Stimulated activated CD8-positive, alpha-beta memory T cell treated with anti-CD3 and anti-CD28 coated beads, Interleukin-15, amount 100 ng/mL, for 4 hours (primary cell): ENCODE measurements at regions not wholly inside any gene's neighbourhood (a gene's known extent, or its start where the extent isn't known, plus 50 kb on each side); places are given as distances from the start of the nearest gene placed in this dataset.

ENCODE experiments used
- DNase-seq, 2 donors: peaks; one replicate each; pipeline ENCODE4 v3.0.0-alpha.2; 2020; ENCODE audit warnings: low read depth in 2 of 2

DNA sequence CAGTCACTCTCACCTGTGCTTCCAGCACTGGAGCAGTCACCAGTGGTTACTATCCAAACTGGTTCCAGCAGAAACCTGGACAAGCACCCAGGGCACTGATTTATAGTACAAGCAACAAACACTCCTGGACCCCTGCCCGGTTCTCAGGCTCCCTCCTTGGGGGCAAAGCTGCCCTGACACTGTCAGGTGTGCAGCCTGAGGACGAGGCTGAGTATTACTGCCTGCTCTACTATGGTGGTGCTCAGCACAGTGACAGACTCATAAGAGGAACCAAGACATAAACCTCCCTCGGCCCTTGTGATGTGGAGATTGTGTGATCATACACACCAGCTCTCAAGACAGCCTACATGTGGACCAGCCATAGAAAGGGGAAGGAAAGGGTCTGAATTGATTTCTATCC, 113.3 kb downstream of the ZNF280B start:
- DNase-seq: no peak

DNA sequence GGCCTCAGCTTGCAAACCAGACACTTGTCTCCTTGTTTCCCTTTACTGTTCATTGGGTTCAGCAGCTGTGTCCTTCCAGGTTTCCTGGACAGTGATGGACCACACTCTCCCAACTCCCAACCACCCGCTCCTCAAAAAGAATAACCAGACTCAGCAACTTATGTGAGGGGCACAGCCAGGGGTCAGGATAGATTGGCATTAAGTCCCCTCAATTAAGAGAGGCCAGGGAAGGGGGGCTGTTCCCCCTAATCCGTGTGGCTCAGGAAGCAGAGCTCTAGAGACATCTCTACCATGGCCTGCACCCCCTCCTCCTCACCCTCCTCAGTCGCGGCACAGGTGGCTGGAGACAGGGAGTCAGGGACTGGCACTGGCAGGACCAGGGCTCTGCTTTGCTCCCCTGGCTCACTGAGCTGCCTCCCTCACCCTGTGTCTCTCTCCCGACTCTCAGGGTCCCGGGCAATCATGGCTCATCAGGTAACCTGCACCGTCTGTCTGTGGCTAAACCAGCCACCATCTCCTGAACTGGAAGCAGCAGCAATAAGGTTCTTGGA, 111.7 kb downstream of the ZNF280B start:
- DNase-seq: no peak

DNA sequence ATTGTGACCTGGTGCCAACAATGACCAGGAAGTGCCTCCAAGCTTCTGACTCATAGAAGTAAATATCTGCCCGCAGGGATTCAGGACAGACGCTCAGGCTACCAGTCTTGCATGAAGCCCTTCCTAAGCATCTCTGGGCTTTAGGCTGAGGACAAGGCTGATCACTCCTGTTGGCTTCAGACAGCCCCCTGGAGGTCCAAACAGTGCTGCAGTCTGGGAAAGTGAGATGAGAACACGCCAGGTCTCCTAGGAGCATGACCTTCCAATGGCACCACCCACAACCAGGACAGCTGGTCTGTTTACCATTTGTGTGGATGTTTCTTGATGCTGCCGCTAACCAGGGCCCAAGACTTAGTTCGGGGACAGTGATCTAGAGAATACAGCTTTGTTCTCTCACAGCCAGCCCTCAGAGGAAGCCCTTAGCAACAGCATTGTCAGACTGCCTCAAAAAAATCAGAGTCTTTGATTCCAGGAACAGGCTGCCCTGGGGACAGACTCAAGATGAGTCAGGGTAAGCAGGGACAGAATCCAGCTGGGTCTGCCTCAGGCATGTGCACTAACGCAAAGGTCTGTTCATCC, 111.2 kb downstream of the ZNF280B start:
- DNase-seq: no peak

DNA sequence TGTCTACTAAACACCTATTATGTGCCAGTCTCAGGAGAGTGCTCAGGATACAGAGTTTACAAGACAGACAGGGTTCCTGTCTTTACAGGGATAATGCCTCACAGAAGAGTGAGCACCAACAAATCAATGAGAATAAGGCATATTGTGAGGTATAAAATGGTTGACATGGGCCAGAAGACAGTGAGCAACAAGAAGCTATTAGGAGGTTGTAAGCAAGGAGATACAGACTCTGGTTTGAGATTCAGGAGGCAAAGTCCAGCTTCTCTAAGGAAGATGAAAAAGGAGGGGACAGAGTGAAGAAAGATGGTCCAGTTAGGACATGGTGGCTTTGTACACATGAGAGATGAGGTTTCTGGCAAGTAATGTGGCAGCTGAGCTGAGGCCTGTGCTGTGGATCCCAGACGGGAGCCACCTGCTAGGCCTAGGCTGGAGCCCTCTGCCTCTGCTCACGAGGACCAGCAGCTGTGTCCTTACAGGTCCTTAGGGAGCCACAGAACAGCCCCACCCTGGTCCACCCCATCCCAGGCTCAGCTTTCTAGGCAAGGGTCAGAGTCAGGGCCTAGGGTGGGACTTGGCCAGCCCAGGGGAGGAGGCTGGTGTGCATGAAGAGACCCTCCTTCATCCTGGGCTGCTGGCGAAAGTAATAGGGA, 110.5 kb downstream of the ZNF280B start:
- DNase-seq: no peak

DNA sequence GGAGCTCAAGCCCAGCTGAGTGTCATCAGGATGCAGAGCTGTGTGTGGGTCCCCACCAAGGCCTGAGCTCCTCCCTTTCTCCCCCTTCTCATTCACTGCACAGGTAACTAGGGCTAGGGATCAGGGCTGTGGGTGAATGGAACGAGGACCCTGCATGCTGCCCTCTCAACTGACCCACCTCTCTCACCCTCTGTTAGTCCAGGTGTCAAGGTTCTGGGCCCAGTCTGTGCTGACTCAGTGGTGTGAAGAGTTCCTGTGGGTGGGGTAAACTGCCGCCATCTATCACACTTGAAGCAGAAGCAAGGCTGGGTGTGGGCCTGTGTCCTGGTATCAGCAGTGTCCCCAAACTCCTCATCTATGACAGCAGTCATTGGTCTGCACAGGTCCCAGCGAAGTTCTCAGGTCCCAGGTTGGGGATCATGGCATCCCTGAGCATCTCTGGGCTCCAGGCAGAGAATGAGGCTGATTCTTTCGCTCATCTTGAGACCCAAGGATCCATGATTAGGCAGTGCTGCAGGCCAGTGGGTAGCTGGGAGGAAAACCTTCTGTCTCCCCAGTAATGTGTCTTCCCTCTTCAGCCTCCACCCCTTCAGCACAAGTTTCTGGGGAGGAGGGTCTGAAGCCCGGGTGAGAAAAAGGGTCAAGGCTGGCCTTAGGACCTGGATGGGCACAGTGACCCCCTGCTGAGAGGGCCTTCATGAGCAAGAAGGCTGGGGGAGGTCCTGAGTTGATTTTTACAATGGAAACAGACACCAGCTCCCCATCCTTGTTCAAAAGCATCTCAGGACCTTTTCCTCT, 109.8 kb downstream of the ZNF280B start:
- DNase-seq: no peak

DNA sequence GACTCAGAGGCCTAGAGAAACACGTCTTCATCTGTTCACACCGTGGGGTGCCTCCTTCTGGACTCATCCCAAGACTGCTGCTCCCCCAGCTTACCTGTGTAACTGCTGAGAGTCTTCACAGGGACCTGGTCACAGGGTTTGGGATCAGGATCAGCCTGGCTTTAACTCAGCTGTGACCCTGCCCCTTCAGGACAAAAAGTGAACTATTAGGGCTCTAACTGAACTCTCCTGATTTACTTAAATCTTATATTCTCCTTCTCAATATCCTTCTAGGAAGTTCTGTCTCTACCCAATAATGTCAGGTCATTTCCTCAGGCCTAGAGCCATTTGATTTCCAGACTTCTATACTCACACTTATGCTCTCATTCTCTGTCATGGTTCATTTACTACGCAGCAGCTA, 108.4 kb downstream of the ZNF280B start:
- DNase-seq: no peak

DNA sequence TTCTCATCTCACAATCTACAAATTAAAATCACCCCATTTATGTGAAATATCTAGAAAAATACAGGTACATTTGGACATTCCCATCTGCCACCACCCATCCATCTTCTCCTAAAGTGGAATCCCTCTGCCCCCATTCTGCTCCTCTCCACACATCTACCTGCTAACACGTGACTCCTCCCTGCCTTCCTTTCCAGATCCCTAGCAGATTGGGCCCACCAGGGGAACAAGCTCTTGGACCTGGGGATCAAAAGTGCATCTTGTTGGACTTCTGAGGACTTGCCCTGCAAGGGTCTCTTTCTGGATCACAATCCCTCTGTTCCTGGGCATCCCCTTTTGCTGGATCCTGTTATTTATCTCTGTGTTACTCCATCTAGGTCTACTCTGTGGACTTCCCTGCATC, 107.6 kb downstream of the ZNF280B start:
- DNase-seq: no peak

DNA sequence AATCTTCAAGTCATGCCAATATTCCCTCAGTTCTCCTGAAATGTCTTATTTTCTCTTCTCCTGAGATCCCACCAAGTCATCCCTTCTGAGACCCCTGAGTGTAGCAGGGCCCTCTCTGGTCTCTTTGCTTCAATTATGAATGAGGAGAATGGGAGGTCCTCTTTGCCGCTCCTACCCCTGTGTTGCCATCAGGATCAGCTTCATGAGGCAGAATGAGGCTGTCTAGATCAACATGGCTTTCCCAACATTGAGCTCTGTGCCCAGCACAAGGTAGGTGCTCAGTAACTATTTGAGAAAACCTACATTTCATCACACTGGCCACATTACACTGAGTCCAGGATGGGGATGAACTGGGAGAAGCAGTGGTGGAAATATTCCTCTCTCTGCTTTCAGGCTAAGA, 107.2 kb downstream of the ZNF280B start:
- no peak for DNase-seq

DNA sequence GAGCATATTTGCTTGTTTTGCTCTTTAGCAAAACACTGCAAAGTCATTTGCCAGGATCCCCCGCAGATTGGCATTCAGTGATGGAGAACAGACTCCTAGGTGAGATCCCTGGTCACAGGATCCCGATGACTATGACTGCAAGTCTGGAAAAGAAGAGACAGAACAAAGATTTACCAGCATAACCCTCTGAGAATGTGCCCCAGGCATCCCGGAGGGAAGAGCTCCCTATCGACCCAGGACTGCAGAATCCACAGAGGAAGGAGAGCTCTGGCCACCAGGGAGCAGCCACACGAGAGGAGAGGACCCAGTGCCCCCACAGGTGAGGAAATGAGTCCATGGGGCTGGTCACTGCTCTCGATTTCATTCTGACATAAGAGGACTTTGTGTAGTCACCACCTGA, 105.2 kb downstream of the ZNF280B start:
- no peak for DNase-seq

DNA sequence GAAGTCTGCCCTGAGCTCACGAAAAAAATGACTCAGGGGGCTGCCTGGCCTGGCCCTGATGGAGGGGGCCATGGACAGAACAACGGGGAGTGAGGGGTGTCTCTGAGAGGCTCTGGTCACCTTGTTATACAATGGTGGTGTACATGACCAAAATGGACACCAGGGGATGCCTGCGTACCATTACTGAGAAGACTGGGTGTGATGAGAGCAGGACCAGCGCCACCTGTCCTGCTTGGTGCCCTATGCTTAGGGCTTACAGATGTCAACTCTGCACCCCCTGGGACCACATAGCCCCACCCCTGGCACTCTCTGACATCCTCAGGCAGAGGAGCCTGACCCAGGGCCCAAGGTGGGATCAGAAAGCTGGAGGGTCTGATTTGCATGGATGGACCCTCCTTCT, 104.8 kb downstream of the ZNF280B start:
- DNase-seq: no peak

DNA sequence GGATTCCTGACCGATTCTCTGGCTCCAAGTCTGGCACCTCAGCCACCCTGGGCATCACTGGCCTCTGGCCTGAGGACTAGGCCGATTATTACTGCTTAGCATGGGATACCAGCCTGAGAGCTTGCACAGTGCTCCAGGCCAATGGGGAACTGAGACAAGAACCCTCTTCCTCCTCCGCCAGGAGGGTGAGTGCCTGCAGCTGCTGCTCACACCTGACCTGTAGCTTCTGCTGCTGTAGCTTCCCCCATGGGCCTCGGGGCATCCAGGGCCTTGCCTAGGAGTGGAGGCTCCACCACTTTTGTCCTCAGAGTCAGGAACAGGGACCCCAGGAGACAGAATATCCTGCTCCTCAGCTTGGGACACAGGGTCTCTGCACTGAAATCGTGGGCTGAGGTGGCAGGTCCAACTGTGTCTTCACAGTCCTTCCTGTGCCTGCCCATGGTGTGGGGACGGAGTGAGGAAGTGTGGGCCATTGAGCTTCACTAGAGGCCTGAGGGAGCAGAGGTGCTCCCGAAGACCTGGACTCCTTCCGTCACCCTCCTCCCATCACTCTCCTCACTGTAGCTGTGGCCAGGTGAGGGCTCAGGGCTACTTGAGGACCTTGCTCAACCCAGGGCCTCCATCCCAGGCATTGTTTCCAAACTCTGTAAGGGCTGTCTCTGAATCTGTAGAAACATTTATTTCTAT, 103.8 kb downstream of the ZNF280B start:
- DNase-seq: no peak

DNA sequence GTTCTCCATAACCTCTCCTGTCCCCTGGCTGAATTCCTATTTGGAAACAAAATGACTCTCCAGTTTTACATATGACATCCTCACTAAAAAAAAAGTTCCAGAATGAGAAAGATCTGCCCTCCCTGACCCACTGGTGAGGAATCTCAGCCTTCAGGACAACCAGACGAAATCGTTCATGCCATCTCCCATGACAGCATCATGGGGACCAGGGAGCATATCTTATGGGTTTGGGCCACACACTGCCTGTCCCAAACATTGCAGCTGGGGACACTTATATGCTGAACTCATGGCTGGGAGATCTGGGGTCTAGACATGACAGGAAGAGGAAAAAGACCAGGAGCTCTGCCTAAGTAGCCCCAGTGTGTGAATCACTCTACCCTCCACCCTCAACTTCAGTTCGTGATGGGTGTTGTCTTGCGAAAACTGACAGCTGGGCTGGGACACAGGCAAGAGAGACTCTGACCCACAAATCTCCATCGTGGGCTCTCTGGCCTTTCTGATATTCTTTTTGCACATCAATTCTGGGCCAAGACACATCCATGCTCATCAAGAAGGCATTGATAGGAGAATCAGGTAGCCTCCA, 102.0 kb downstream of the ZNF280B start:
- no peak for DNase-seq

DNA sequence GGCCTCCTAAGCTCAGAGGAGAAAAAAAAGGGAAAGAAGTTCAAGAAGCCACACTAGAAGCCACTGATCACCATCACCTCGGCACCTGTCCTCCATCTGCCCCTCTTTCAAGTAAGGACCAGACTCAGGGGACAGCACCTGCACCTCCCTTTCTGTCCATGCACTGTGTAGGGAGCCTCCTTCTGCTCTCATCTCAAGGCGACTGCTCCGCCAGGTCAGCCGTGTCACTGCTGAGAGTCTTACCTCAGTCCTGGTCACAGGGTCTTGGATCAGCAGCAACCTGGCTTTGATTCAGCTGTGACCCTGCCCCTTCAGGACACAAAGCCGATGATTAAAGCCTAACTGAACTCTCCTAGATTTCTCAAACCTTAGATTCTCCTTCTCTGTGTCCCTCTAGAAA, 101.5 kb downstream of the ZNF280B start:
- DNase-seq: no peak

DNA sequence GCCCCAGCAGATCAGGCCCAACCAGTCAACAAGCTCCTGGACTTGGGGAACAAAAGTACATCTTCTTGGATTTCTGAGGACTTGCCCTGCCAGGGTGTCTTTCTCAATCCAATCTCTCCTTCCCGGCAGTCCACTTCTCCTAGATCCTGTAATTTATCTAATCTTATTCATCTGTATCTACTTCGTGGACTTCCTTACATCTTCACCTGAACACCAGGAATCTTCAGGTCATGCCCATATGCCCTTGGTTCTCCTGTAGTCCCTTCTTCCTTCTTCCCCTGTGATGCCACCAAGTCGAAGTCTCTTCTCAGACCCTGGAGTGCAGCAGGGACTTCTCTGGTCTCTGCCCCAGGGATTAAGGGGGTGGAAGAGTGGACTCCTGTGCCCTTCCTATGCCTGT, 100.3 kb downstream of the ZNF280B start:
- no peak for DNase-seq

DNA sequence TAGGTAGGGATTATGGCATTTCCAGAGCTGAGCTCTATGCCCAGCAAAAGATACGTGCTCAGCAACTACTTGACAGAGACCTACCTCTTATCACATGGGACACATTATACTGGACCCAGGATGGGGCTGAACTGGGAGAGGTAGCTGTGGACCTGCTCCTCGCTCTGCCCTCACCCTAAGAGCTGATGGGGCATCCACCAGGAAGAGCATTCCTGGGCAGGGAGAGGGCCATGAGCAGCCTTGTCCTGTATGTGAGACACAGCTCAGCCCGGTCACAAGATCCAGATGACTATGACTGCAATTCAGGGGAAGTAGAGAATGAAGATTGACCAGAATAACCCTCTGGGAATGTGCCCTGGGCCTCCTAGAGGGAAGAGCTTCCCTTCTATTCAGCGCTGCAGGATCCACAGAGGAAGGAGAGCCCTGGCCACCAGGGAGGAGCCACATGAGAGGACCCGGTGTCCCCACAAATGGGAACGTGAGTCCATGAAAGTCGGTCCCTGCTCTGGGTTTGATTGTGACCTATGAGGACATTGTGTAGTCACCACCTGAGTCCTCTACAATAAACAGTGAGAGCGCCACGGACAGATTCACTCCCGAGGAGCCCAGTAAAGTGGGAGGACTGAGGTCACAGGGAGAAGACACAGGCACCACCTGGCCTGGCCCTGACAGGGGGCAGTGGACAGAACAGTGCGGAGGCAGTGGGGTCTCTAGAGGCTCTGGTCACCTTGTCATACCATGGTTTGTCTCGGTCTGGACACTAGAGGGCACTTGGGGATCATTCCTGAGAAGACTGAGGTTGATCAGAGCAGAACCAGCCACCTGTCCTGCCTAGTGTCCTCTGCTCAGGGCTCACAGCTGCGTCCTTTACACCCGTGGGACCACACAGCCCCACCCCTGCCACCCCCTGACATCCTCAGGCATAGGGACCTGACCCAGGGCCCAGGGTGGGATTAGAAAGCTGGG, 99.5 kb downstream of the ZNF280B start:
- no peak for DNase-seq

DNA sequence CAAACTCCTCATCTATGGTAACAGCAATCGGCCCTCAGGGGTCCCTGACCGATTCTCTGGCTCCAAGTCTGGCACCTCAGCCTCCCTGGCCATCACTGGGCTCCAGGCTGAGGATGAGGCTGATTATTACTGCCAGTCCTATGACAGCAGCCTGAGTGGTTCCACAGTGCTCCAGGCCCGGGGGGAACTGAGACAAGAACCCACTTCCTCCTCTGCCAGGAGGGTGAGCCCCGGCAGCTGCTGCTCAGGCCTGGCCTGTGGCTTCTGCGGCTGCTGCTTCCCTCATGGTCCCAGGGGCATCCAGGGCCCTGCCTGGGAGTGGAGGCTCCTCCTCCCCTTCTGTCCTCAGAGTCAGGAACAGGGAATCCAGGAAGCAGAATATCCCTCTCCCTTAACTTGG, 98.4 kb downstream of the ZNF280B start:
- no peak for DNase-seq

DNA sequence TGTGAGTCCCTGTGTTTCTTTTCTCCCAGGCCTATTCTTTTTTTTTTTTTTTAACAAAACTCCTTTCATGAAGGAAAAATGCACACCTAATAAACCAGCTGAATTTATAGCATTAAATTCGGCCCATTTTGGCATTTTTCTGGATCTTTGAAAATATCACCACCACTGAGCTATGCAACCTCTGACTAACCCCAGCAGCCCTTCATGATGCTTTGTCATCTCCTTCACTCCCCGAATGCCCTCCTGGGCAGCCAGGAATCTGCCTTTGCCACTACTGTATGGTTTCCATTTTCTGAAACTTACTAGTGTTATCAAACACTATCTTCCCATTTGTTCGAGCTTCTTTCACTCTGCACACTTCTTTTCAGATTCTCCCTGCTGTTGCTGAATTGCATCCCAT, 97.9 kb downstream of the ZNF280B start:
- DNase-seq: no peak

DNA sequence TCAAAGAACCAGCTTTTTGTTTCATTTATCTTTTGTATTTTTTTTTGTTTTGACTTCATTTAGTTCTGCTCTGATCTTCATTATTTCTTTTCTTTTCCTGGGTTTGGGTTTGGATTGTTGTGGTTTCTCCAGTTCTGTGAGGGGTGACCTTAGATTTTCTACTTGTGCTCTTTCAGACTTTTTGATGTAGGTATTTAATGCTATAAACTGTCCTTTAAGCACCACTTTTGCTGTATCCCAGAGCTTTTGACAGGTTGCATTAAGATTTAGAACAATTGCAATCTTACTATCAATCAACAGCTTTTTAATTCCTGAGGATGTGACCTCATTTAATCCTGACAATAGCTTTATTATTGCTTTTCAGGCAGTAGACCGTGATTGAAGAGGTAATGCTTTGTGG, 94.3 kb downstream of the ZNF280B start:
- no peak for DNase-seq

DNA sequence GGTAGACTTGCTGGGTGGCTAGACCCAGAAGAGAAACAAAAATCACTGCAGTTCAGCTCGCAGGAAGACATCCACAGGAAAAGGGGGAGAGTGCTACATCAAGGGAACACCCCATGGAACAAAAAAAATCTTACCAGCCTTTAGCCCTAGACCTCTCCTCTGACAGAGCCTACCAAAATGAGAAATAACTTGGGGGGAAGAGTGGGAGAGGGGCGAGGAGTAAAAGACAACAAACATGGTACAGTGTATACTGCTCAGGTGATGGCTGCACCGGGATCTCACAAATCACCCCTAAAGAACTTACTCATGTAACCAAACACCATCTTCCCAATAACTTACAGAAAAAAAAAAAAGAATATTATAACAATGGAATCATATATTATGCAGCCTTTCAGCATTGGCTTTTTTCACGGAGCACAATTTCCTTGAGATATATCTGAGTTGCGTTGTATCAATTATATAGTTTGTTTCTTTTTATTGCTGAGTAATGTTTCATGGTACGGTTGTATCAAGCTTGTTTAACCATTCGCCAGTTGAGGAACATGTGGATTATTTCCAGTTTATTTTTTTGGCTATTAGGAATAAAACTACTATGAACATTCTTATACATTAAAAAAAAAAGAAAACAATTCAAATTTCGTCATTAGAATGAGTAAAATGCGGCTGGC, 90.9 kb downstream of the ZNF280B start:
- no peak for DNase-seq

DNA sequence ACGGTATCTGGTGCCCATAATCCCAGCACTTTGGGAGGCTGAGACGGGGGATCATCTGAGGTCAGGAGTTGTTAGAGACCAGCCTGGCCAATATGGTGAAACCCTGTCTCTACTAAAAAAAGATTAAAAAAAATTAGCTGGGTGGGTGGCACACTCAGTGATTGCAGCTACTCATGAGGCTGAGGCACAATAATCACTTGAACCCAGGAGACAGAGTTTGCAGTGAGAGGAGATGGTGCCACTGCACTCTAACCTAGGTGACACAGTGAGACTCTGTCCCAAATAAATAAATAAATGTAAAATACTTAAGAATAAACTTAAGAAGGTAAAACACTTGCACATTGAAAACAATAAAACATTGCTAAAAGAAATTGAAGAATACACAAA, 90.4 kb downstream of the ZNF280B start:
- no peak for DNase-seq
